GM19452 (cell line): ENCODE measurements at regions not wholly inside any gene's neighbourhood (a gene's known extent, or its start where the extent isn't known, plus 50 kb on each side); places are given as distances from the start of the nearest gene placed in this dataset.
"Not testable (repeated sequence)": the region's sequence is repeated elsewhere in the genome, so short reads cannot be mapped to it uniquely, and the experiment has no call there.

Experiments used
- ATAC-seq: cut with Tn5 transposase; IDR thresholded peaks from one replicate; pipeline ENCODE4 v1.9.1; 2021; ENCODE audit not compliant: unreplicated experiment

DNA sequence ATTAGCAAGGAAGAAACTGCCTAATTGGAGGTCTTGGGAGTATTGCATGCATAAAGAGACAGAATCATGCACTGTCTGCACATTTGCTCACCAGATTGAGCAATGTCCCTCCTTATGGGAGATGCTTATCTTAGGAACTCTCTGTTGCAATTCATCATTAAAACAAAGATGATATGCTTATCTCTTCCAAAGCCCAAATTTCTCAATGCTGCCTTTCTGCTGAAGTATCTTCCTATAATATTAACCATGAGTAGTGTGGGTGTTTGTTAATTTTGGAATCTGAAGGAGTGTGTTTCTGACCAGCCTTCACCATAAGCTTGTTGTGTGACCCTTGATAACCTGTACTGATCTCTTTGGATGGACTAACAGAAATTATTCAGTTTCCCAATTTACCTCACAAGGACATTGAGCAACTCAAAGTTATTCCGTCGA is 1257.6 kb upstream of the FLRT2 start:
- no peak for ATAC-seq

DNA sequence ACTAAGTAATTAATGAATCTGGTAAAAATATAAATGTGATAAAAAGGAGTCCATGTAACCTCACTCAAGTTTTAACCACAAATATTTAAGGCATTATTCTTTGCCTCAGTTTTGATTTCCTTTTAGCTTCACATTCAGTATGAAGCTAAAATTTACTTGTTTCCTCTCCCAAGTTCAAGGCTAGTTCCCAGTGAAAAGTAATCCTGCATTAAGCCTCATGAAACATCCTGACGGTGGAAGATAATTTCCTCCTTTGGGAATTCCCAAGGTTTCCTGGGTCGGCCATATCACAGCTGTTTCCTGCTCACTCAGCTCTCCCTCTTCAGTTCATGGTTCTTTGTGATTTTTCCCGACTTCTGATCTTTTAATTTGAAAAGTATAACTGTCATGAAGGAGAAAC is 1256.8 kb upstream of the FLRT2 start:
- no peak for ATAC-seq

DNA sequence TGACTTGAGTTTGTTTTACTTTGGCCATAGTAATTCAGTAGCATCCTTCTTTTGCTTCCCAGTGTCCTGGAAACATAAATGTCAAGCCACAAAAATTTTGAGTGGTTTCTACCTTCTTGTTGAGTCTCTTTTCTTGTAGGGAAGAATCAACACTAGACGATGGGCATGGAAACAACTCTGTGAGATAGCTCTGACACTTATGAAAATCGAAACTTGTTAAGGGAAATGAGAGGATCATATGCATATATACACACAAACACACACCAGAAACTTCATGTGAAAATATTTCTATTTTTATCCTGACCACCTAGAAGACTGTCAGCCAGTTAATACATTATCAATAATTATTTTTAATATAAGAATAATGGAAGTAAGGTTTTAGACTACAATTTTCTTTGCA is 1247.3 kb upstream of the FLRT2 start:
- ATAC-seq, result no peak

DNA sequence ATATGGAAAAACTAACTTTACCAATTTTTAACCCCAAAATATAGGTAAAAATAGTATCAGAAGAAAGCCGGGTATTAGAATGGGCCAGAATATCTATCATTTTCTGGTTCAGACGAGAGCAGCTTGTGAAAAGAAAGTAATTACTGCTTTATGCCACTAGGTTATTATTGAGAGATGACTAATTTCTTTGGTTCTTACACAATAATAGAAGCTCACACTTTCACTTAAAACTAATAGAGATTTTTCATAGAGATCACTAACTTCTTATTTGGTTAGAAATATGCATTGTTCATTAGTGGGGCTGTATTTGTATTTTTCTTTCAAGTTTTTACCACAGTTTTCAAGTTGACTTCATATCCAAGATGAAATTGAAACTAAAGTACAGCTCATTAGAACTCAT is 1241.2 kb upstream of the FLRT2 start:
- no peak for ATAC-seq

GRCh38 chr14:84298663-84299195 is 1231.2 kb upstream of the FLRT2 start:
- ATAC-seq, result no peak

- ATAC-seq, result no peak
Measured at GRCh38 chr14:84303140-84303539, 1226.8 kb upstream of the FLRT2 start.

- no peak for ATAC-seq
Measured at GRCh38 chr14:84312551-84312950, 1217.4 kb upstream of the FLRT2 start.

DNA sequence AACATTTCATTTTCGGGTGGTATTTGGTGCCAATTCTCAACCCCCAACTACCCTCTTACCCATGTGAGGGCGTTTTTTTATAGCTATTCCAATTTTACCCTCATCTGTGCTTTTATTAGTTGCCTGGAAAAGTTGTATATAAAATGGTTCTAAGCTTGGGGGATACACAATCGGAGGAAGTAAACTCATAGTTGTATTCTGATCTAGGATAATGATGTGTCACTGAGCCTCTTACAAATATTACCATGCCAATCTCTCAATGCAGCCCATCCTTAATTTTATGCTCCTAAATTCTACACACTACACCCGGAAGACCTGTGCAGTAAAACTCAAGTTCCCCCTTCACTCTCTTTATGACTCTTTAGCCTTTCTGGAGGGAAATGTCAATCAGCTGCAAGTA is 1206.5 kb upstream of the FLRT2 start:
- ATAC-seq, result no peak

DNA sequence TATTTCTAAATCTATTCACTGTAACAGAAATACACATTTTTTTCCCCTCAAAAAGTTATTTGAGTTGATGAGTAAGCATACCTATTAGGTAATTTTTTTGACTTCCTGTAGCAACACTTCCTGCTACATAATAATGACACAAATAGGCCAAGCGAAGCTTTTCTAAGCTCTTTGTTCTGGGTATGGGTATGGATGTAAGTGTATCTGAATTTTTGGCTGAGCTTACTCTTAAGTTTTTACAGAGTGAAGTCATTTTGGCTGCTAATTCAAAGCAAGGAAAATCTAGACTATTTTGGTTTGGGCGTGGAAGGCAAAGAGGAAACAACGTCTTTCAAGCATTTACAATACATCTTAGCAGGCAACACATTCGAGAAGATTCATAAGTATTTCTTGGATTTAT is 1206.0 kb upstream of the FLRT2 start:
- no peak for ATAC-seq

DNA sequence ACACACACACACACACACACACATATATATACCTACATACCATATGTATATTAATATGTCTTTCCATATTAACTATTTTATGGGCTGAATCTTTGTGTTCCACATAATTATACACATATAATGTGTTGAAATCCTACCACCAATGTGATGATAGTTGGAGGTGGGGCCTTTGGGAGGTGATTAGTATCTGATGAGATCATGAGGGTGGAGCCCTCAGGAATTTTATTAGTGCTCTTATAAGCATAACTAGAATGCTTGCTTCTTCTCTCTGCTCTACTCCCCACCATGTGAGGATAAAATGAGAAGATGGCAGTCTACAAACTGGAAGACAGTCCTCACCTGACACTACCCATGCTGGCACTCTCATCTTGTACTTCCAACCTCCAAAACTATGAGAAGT is 1193.5 kb upstream of the FLRT2 start:
- no peak for ATAC-seq

DNA sequence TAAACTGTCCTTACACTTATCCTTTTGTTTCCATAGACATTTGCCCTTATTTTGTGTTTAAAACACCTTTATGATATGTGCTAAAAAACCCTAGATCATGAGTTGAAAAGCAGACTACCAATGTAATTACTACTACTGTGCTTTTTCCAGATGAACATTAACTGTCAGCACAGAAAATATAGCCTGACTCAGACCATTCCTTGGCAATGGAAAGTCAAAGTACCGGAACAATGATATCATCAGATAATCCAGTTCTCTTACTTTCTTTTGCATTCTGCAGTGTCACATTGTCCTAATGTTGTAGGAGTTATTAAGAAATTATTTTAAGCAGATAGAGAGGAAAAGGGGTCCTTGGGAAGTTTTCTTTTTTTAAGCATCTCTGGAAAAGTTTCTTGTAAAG is 1189.0 kb upstream of the FLRT2 start:
- ATAC-seq, result no peak

- not testable (repeated sequence) for ATAC-seq
Measured at GRCh38 chr14:84341867-84342266, 1188.1 kb upstream of the FLRT2 start.

GRCh38 chr14:84343656-84344055 is 1186.3 kb upstream of the FLRT2 start:
- ATAC-seq, result no peak

DNA sequence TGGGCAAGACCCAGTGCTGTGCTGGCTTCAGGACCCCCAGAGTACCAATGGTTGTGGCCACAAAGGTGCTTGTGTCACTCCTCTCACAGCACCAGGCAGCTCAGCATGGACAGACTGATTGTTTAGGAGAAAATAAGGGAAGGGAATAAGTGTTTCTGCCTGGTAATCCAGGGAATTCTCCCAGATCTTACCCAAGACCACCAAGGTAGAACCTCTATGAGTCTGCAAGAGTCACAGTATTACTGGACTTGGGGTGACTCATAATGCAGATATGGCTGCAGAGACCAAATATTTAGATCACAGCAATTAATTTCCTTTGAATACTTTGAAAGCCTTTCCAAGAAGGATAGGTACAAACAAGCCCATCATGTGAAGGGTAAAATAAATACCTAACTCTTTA is 1178.3 kb upstream of the FLRT2 start:
- no peak for ATAC-seq

GRCh38 chr14:84361476-84361875 is 1168.5 kb upstream of the FLRT2 start:
- no peak for ATAC-seq

DNA sequence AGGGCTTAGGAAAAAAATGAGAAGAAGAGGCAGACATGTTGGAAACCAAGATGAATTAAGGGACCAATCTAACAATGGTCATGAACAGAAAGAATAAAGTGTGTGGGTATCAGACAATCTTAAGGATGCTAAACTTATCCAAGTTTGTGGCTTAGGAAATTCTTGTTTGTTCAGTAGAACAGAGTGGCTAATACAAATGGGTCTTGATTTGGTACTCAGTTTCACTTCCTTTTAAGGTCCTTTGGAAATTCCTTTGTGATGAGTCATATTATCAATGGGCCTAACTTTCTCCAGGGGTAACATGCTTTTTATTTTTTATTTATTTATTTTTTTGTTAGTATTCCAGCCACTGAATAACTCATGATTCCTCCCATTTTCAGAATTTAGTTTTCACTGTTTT is 1154.7 kb upstream of the FLRT2 start:
- ATAC-seq, result no peak

- ATAC-seq, result no peak
Measured at GRCh38 chr14:84390010-84390409, 1139.9 kb upstream of the FLRT2 start.

DNA sequence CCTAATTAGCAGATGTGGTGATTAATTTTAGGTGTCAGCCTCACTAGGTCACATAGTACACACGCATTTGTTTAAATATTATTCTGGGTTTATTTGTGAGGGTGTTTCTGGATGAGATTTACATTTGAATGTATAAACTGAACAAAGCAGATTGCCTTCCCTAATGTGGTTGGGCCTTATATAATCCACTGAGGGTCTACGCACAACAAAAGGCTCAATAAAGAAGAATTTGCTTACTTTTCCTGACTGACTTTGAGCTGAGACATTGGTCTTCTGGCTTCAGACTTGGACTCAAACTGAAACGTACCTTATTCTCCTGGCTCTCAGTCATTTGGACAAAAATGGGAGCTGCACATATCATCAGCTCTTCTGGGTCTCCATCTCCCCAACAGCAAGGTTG is 1132.3 kb upstream of the FLRT2 start:
- ATAC-seq, result no peak

GRCh38 chr14:84399296-84399910 is 1130.5 kb upstream of the FLRT2 start:
- no peak for ATAC-seq

DNA sequence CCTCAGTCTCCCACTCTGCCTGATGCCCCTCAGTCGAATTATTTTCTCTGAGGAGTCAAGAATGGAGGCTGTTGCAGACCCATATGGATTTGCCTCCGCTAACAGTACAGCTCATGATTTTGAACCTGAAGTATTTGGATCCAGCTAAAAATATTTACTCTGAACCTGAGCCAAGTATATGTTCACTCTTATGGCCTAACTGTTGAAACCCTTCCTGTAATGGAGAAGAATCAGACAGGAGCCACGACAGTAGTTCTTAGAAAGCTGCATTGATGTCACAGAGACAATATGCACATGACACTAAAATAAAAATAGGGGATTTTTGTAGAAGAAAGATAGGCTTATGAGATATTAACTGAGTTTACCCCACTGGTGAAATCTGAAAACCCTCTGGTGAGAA is 1128.3 kb upstream of the FLRT2 start:
- no peak for ATAC-seq

DNA sequence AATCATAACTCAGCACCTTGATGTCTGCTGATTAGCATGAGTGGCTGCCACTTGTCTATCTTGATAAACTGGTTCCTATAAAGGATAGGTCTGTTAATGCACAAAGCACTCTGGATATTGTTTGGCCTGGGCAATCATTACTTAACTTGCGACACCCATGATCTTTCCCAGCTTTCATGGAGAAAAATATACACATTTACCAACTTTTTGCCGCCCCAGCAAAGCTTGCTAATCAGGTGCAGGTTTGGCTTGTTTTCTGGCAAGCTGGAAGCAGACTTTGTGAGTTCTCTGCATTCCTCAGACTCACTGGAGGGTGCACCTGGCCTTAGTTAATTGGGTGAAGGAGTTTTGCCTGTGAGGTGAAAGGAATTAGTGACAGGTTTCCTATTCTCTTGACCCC is 1126.4 kb upstream of the FLRT2 start:
- no peak for ATAC-seq

- no peak for ATAC-seq
Measured at GRCh38 chr14:84404246-84404645, 1125.7 kb upstream of the FLRT2 start.

DNA sequence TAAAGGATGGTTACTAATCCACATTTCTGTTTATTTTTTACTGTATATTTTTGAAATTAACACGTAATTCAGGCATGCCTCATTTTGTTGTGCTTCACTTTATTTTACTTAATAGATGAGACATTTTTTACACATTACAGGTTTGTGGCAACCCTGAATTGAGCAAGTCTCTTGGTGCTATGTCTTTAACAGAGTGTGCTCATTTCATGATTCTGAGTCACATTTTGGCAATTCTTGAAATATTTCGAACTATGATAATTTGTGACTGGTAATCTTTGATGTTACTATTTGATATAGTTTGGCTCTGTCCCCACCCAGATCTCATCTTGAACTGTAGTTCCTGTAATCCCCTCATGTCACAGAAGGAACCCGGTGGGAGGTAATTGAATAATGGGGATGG is 1120.5 kb upstream of the FLRT2 start:
- no peak for ATAC-seq
